ENCODE measurements at regions not wholly inside any gene's neighbourhood (a gene's known extent, or its start where the extent isn't known, plus 50 kb on each side); places are given as distances from the start of the nearest gene placed in this dataset.
"Not testable (repeated sequence)": the region's sequence is repeated elsewhere in the genome, so short reads cannot be mapped to it uniquely, and the experiment has no call there.

DNA sequence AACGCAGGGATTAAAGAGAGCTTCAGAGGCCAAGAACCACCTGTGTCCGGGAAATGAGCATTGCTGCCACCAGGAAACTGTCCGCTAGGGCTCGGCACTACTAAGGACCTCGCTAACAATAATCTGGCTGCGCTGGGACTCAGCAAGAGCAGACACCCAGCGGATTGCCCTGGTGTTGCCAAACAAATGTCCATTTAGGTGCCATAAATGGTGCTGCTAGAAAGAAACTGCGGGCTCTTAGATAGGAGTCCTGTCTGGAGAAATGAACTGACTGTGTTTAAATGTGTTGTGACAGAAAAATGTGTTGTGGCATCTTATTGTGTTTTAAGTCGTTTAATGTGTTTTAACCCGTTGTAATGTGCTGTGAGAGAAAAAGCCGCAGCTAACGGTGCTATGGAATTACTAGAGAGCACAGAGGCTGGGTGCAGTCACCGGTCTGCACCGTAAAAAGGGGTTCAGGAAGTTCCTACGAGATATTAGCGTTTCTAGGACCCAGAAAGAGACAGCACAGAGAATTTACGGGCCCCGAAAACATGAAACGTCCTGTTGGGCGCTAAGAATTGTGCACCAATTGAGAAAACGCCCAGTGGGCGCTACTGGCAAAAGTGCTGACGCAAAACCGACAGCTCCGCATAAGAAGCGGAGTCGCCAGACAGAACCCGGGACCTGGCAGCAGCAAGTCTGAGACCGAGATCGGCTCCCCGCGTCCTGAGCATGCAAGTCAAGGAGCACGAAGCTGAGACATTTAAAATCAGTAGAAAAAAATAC, 90.6 kb downstream of the ANXA2R start:
- DNase-seq (ENCODE audit: low spot score): peak; percentile 89

DNA sequence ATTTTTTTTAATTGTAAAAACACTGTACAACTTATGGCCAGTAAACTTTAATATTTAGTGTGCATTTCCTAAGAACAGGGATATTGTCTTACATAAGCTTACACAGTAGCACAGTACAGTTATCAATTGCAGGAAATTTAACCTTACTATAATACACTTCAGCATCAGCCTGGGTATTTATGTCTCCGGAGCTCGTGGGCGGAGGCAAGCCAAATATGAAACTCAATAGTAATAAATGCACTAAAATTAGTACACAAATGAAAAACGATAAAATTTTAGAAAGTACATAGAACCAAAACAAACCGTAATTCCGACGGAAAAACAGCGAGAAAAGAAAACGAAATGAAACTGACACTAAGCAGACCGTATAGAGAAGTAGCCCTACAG, 91.2 kb downstream of the ANXA2R start:
- no peak for DNase-seq (ENCODE audit: low spot score)

DNA sequence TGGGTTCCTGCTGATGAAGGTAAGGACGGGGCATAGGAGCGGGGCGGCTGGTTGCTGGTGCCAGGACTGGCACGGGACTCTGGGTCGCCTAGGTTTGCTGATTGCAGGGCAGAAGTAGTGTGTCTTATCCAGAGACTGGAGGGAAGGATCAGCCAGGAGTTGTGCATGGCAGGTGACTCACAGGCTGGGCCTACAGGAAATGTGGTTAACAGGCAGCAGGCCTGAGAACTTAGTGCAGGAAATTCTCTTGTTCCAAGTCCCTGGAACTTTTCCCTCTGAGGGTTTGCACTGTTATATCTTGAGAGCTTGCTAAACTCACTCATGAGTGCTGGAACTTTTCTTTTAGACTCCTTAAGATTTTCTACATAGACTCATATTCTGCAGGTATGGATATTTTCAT, 95.1 kb downstream of the ANXA2R start:
- DNase-seq (ENCODE audit: low spot score): no peak

DNA sequence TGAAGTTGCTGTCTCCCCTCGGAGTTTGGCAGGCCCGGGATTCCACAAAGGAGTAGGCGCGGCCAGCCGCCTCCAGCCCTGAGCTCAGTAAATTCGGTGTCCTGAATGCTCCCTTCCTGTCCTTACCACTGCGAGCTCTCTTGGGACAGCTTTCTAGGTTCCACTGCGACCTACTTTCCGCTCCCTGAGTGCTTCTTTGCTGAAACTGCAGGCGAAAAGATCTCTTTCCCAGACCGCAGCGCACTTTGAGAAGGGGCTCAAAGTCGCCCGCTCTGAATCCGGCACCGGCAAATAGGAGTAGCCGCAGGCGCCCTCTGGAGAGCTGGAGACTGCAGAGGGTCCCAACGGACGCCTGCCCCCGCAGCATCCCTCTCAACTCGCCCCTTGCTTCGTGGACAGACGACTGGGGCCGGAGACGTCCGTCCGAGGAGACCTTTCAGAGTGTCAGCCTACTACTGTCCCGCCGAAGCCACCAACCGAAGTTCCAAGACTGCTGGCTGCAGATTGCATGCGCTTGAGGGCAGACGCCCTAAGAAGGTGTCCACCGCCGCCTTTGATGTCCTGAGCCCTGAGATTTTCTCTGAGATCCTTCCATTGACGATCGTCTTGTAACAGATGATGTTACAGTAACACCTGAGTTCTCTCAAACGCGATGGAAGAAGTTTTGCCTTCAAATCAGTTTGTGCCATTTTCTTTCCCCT, 96.0 kb downstream of the ANXA2R start:
- DNase-seq (ENCODE audit: low spot score): no peak

DNA sequence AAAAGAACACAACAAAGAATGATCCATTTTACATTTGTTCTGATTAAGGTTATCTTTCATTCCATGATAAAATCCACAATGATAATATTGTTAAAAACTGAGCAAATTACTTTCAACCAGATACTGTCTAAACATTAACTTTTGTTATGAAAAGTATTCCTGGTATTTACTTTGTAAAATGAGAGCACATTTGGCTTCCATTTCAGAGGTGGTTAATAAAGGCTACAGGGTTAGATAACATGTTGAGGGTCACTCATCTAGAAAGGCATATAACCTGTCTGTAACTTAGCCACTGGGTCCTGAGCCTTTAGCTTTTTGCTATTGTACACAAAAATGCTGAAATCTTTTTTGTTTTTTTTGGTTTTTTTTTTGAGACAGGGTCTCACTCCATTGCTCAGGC, 99.3 kb downstream of the ANXA2R start:
- no peak for DNase-seq (ENCODE audit: low spot score)

DNA sequence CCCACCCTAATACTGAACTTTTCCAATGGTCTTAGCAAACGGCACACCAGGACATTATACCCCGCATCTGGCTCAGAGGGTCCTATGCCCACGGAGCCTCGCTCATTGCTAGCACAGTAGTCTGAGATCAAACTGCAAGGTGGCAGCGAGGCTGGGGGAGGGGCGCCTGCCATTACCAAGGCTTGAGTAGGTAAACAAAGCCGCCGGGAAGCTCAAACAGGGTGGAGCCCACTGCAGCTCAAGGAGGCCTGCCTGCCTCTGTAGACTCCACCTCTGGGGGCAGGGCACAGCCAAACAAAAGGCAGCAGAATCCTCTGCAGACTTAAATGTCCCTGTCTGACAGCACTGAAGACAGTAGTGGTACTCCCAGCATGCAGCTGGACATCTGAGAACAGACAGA, 108.1 kb downstream of the ANXA2R start:
- not testable (repeated sequence) for DNase-seq (ENCODE audit: low spot score)

DNA sequence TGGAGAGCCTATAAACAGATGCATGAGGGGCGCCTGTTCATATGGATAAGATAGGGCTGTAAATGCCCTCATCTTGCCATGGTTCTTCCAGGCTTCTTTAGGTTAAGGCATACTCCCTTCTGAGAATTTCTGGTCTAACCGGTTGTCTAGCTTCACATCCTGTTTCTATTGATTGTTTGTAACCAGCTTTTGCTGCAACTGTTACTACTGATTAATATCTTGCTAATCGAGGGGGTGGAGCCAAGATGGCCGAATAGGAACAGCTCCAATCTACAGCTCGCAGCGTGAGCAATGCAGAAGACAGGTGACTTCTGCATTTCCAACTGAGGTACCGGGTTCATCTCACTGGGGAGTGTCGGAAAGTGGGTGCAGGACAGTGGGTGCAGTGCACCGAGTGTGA, 108.7 kb downstream of the ANXA2R start:
- DNase-seq (ENCODE audit: low spot score): not testable (repeated sequence)

DNA sequence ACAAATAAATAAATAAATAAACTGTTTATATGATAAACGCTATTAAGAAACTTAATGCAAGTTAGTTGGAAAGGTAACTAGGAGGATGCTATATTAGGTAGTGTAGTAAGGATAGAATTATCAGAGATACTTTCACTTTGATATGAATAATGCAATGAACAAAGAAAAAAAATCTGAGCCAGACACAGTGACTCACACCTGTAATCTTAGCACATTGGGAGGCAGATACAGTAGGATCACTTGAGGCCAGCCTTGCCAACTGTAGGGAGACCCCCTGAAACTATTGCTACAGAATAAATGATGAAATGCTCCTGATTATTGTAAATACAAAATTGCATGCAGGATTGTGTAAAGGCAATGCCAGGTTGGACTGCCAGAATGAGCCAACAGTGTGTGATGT, 109.2 kb downstream of the ANXA2R start:
- no peak for DNase-seq (ENCODE audit: low spot score)

DNA sequence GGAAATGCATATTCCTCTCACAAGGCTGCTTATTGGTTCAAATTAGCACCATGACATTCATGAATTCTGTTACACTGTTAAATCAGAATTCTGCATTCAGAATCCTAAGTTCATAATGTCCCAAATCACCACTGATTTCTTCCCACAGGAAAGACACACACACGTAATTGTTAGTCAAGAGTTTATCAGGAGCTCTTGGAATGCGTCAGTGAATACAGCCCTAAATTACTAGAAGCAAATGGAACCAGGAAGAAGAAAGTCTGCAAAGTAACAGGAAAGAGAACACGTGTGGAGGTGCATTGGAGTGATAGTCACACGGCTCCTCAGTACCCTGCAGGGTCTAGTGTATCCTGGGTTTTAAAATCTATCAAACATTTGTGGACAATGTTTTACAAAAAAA, 110.2 kb downstream of the ANXA2R start:
- DNase-seq (ENCODE audit: low spot score): no peak

DNA sequence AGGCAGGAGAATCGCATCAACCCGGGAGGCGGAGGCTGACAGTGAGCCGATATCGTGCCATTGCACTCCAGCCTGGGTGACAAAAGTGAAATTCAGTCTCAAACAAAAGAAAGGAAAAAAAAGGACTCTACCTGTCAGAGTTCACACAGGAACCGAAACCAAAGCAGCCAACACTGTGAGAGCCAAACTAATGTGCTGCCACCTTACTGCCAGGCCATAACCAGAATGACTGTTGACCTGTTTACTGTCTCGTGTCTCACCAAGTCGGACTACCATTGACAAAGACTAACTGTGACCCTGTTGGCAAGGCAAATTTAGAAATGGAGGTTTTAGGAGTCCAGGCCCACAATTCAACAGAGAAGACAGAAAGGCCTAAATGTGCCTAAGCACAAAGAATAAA, 112.4 kb downstream of the ANXA2R start:
- no peak for DNase-seq (ENCODE audit: low spot score)

DNA sequence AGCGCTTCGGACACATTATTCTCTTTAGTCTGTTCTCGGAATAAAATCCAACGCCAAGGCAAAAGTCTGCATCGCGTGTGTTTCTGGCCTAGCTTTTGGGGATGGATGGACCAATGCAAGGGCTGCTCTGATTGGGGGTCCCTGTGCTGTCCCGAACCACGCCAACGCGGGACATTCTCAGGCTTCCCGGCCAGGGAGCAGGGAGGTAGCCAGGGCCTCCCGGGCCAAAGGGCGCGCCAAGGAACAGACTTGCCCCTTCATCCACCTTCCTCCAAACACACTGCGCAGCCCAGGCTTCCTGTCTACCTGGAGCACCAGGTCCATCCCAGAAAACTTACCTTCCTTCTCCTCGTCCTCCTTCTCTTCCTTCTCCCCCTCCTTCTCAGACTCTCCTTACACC, 113.0 kb upstream of the SELENOP start:
- no peak for DNase-seq (ENCODE audit: low spot score)

DNA sequence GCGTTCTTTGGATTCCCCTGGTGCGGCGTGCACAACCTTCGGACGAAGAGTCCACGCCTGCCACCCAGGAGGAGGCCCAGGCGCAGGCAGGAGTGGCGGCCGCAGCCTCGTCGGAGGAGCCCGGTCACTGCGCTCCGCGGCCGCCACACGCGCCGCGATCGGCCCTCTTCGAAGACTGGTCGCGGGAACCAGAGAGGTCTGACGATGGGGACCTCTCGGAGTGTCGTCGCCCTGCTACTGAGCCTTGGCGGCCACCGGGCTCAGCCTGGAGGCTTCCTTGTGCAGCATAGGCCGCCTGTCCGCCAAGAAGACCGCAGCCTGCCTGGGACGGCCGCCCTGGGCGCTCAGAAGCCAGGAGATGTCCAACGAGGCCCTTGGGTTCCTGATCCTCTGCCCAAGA, 112.5 kb upstream of the SELENOP start:
- no peak for DNase-seq (ENCODE audit: low spot score)

DNA sequence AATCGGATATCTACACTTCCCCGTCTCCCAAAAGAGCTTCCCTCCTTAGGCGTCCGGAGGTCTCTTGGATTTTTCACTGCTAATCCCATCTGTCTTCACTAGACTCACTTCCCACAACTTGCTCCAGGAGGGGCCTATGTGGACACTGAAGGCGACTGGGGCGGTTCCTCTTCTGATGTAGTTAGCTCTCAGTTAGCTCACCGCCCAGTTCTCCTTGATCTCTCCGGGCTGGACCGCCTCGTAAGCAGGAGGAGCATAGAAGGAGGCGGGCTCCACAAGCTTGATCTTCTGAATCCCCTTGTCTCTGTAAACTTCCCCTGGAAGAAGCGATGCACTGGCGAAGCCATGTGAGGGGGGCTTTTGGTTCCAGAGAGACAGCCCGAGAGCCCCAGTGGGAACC, 112.0 kb upstream of the SELENOP start:
- no peak for DNase-seq (ENCODE audit: low spot score)

DNA sequence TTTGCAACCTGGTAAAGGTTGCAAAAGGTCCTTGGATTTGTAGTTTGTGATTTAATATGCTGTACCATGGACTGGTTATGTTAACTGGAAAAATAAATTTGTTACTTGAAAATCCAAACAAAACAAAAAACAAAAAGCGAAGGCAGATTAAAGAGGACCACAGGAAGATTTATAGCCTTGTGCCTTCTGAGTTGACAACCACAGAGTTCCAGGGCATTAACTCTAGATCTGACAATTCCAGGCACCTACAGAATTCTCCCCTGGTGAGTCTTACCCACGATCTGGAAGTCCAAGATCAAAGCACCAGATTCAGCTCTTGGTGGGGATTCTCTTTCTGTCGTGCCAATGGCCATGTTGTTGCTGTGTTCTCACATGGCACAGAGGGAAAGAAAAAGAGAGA, 107.9 kb upstream of the SELENOP start:
- DNase-seq (ENCODE audit: low spot score): no peak

DNA sequence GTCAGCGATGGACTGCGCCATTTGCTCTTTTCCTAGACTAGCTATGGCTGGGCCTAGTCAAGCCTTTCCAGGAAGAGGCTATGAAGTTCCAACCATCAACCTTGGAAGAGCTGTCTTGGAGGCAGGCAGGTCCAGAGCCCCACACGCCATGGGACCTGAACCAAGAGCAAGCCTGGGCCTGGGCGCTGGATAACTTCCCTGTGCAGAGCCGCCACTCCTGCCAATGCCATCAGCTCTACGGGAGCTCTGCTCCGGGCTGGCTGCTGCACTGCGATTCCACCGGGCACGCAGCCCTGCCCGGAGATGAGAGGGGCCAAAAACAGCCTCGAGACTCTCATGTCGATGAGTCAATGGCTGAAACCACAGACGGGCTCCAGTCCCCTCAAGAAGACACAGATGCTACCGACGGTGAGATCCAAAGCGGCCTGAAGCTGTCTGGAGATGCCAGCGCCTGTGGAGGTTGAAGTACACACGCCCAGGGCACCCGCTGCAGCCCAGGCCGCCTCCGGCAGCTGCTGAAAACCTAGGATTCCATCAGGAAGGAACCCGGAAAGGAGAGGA, 103.7 kb upstream of the SELENOP start:
- no peak for DNase-seq (ENCODE audit: low spot score)

DNA sequence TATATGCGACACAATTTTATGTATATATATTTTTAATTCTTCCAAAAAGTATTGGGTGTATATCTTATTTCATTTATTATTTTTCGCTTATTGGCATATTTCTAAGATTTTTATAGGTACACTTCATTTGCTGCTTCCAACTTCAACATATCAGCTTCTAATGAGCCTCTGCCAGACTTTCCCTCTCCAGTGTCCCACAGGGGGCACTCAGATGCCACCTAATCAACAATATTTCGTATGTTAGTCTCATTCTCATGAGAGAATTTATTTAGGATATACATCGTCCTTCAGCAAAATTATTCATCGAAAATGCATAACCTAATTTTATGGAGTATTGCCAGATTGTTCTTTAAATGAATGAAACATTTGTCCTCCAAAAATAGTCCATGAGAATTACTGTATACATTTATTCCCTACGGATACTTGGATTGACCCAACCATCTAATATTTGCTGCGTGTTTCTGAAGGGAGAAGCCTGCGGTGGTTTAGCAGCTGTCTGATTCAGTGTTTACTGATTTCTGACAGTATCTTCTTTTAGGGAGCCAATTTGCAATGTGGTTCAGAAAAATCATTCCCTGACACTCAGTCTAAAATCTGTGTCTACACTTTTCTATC, 100.6 kb upstream of the SELENOP start:
- peak; percentile 77 for DNase-seq (ENCODE audit: low spot score)

DNA sequence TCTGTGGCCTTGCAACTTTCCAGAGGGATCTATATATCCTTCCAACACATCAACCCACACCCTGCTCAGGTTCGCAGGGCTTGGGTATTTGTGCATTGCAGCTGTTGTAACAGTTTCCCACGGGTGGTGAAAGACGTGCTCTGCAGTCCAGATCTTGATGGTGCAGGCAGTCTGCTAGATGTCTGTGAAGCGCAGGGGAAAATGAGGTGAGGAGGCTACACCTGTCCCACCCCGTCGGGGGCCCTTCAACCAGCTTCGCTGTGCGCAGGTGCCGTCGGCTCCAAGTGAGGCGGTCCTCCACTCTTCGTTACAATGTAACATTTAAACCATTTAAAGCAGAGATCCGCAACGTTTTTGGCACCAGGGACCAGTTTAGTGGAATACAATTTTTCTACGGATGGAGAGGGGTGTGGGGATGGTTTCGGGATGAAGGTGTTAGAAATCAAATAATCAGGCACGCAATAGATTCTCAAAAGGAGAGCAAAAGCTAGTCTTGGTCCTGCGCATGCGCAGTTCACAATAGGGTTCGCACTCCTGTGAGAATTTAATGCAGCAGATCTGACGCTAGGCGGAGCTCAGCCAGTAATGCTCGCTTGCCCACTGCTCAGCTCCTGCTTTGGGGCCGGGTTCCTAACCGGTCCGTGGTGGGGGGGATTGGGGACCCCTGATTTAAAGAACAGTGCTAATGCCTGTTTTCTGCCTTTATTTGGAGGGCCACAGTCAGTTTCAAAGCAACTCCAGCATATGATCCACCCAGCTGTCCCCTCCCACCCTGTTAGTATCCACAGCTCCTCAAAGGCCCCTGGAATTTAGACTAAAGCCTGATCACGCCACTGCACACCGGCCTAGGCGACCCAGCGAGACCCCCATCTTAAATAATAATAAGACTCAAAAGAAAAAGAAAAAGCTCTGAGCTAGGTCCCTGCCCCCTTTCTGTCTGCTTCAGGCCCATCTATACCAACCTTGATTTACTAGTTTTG, 97.1 kb upstream of the SELENOP start:
- DNase-seq (ENCODE audit: low spot score): peak; percentile 95

DNA sequence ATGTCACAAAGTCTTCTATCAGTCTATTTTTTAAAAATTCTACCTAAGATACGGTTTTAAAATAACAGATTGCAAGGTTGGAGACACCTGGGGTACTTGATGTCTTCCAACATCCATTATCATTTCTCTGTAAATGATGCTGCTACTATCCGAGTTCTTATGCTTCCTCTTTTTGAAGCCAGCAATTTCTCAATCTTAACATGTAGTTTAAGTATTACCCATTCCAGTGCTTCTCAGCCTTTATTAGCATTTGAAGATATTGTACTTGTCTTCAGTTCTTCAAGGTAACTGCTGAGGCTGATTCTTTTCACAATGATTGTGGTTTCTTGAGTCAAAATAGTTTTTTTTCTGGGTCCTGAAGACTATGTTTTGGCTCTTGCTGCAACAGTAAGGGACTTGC, 96.4 kb upstream of the SELENOP start:
- no peak for DNase-seq (ENCODE audit: low spot score)

DNA sequence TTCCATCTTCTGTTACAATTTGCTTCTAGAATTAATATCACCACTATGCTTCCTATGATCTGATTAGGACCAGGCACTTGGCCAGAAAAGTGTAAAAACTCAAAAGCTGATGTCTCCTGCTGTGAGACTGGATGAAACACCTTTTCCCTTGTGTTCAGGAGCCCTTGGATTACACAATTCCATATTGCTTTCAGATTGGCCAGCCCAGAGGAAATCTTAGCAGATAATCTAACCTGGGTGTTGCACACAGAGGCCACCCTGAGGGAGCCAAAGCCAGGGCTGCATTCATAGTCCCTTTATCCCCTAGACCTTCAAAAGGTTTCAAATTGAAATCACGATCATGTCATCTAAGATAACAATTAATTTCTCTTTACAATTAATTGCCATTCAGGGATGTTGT, 94.1 kb upstream of the SELENOP start:
- DNase-seq (ENCODE audit: low spot score): no peak

DNA sequence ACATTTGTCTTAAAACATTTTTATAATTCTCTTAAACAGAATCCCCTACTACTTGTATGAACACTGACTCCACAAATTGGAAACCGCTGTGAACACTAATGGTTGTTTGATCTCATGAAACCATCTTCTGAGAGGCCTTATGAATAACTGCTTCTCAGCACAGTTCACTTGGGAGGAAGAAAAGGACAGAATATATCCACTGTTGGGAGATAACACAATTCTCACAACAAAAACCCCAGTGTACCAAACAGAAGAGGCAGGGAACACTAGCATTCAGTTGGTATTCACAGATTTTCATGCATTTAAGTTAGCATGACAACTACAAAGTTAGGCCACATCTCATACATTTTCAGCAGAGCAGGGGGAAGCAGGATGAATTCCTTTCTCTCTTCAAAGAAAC, 89.0 kb upstream of the SELENOP start:
- no peak for DNase-seq (ENCODE audit: low spot score)

DNA sequence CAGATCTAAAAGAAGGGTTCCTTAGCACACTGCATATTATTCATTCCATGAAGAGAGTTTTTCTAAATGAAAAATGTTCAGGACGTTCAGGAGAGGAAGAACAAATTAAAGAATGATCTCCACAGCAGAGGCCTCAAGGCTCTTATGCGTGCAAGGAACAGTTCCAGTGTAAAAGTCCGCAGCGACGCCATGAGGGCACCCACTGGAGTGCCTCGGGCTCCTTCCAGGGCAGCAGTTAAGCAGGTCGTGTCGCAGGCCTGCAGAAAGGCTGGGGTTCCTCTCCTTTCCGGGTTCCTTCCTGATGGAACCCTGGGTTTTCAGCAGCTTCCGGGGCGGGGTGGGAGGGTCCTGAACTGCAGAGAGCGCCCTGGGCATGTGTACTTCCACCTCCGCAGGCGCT, 87.1 kb upstream of the SELENOP start:
- DNase-seq (ENCODE audit: low spot score): no peak

DNA sequence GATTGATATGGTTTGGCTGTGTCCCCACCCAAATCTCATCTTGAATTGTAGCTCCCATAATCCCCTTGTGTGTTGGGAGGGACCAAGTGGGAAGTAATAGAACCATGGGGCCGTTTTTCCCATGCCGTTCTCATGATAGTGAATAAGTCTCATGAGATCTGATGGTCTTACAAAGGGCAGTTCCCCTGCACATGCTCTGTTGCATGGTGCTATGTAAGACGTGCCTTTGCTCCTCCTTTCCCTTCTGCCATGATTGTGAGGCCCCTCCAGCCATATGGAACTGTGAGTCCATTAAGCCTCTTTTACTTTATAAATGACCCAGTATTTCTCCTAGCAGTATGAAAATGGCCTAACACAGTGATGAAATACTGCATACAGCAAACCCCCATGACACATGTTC, 84.8 kb upstream of the SELENOP start:
- DNase-seq (ENCODE audit: low spot score): no peak

All from hematopoietic multipotent progenitor cell treated with erythropoietin and hydrocortisone succinate and interleukin-3 and kit ligand, for 17 days (in vitro differentiated cells).